GM12801 (cell line): ENCODE measurements at regions not wholly inside any gene's neighbourhood (a gene's known extent, or its start where the extent isn't known, plus 50 kb on each side); places are given as distances from the start of the nearest gene placed in this dataset.

ENCODE experiments used
- CTCF ChIP-seq: IDR thresholded peaks from one replicate; pipeline ENCODE4 v1.5.1; 2011; ENCODE audit warnings: control low read depth; ENCODE audit not compliant: insufficient read length; ENCODE audit errors: extremely low read depth

- no peak for TF ChIP-seq CTCF
These were observed 795.2 kb downstream of the TRIML1 start for GRCh38 chr4:188934320-188934962.

DNA sequence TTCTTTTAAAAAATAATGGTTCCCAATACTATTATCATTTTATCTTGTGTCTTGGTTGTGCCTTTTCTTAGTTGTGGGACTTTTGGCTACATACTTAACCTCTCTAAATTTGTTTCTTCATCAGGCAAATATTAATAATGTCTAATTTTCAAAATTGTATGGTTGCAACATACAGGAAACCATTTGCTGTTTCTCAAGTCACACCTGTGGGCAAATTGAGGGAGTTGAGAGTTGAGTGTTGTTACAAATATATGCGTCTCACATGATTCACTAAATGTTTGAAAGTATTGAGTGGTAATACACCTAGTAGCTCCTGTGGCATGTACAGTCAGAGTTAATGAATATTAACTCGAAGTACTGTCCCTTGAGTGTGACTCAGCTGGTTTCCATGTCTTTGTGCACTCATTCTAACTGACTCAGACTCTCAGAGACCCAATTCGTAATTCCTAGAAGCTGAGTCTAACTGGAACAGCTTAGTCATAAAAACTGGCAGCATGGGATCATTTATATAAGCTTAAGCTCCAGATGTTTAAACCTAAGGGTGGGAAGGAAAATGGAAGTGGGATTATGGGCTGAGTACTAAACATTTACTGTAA, 802.4 kb downstream of the TRIML1 start:
- TF ChIP-seq CTCF: no peak

GRCh38 chr4:188942606-188943005, 803.4 kb downstream of the TRIML1 start:
- TF ChIP-seq CTCF: no peak

DNA sequence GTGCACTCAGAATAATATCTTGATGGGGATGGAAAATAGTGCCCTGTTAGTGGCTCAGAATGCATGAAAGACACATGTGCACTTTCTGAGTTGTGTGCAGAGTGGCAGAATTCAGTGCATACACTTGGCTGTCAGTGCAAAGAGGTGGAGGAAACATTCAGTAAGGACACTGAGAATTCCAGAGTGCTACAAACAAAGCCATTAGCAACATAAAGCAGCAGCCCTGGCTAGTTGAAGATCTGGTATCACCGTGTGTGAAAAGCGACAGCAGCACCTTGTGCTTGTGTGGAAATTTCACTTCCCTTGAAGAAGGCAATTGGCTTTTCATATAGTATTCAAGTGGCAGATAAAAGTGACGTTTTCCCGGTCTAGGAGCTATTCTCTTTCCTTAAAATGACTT, 810.4 kb downstream of the TRIML1 start:
- TF ChIP-seq CTCF: no peak

DNA sequence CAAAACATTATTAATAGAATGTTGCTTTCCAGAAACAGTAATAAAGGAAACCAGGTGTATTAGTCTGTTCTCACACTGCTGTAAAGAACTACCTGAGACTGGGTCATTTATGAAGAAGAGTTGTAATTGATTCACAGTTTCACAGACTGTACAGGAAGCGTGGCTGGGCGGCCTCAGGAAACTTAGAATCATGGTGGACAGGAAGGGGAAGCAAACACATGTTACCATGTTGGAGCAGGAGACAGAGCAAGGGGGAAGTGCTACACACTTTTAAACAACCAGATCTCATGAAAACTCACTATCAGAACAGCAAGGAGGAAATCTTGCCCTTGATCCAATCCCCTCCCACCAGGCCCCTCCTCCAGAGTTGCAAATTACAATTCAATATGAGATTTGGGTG, 815.8 kb downstream of the TRIML1 start:
- TF ChIP-seq CTCF: no peak

- TF ChIP-seq CTCF: no peak
These were observed 817.3 kb downstream of the TRIML1 start for GRCh38 chr4:188956566-188956965.

- TF ChIP-seq CTCF: no peak
These were observed 819.1 kb downstream of the TRIML1 start for GRCh38 chr4:188958346-188958745.
